ENCODE measurements at regions not wholly inside any gene's neighbourhood (a gene's known extent, or its start where the extent isn't known, plus 50 kb on each side); places are given as distances from the start of the nearest gene placed in this dataset.

DNA sequence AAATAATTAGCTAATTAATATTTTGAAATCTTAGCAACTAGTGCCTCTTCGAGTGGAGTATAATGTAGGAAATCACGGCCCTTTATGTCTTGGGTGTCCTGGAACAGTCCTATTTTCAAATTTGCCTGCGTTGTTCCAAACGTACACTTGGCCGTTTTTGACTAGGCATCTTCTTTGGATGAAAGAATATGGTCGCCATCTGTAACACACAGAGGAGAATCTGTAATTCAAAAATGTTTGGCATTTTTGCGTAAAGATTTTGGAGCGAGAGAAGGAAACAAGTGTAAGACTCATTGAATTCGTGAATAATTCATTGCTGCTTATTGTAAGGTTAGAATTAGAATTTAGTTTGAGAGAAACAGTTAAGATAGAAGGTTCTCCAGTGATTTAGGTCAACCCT lies 61.5 kb upstream of the CLCN4 start:
- H3K4me2 ChIP-seq, result no peak overlapping the region
- H3K9ac ChIP-seq, result no peak overlapping the region
- POLR2A ChIA-PET, result no interaction called here
- no peaks in the 10 kb centered on the region for H3K9me3 ChIP-seq
- no peak overlapping the region for H2AFZ ChIP-seq (ENCODE audit: low read depth)
- peaks cover 2 to 6% of the 10 kb centered on the region in 2 experiments for H3K36me3 ChIP-seq (replicated peaks in 1 of 2; ENCODE audit: control insufficient read depth in 1 of 2, insufficient read depth in 2 of 2, low read length in 1 of 2)
- H3K79me2 ChIP-seq (ENCODE audit: insufficient read depth), result no peaks in the 10 kb centered on the region
- no peak overlapping the region for H3K27ac ChIP-seq (ENCODE audit: low read depth in 2 of 2, low read length in 1 of 2)
- 68% methylated on average over 9 of the region's 9 CpGs for WGBS (ENCODE audit: low lambda C conversion rate)
- TF ChIP-seq TEAD4 (IDR thresholded peaks at IDR 0.05; ENCODE audit: borderline replicate concordance, insufficient read depth) (no peak), EP300 (IDR thresholded peaks at IDR 0.05; ENCODE audit: borderline replicate concordance in 1 of 2, low read depth in 1 of 2, low read length in 1 of 2) (no peak), CHD2 (IDR thresholded peaks at IDR 0.05; ENCODE audit: low read length, partially characterized antibody) (no peak), SMC3 (IDR thresholded peaks at IDR 0.05; ENCODE audit: low read depth, low read length) (no peak), NRF1 (IDR thresholded peaks at IDR 0.05; ENCODE audit: low read depth, low read length) (no peak), NFIC (IDR thresholded peaks at IDR 0.05; ENCODE audit: borderline replicate concordance) (no peak)
- TF ChIP-seq, protein P1, sequence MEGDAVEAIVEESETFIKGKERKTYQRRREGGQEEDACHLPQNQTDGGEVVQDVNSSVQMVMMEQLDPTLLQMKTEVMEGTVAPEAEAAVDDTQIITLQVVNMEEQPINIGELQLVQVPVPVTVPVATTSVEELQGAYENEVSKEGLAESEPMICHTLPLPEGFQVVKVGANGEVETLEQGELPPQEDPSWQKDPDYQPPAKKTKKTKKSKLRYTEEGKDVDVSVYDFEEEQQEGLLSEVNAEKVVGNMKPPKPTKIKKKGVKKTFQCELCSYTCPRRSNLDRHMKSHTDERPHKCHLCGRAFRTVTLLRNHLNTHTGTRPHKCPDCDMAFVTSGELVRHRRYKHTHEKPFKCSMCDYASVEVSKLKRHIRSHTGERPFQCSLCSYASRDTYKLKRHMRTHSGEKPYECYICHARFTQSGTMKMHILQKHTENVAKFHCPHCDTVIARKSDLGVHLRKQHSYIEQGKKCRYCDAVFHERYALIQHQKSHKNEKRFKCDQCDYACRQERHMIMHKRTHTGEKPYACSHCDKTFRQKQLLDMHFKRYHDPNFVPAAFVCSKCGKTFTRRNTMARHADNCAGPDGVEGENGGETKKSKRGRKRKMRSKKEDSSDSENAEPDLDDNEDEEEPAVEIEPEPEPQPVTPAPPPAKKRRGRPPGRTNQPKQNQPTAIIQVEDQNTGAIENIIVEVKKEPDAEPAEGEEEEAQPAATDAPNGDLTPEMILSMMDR (IDR thresholded peaks at IDR 0.05), result no peak
- TF ChIP-seq, protein P2, sequence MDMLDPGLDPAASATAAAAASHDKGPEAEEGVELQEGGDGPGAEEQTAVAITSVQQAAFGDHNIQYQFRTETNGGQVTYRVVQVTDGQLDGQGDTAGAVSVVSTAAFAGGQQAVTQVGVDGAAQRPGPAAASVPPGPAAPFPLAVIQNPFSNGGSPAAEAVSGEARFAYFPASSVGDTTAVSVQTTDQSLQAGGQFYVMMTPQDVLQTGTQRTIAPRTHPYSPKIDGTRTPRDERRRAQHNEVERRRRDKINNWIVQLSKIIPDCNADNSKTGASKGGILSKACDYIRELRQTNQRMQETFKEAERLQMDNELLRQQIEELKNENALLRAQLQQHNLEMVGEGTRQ (IDR thresholded peaks at IDR 0.05; ENCODE audit: borderline replicate concordance, low read depth, low read length), result no peak
- TF ChIP-seq, protein P3, sequence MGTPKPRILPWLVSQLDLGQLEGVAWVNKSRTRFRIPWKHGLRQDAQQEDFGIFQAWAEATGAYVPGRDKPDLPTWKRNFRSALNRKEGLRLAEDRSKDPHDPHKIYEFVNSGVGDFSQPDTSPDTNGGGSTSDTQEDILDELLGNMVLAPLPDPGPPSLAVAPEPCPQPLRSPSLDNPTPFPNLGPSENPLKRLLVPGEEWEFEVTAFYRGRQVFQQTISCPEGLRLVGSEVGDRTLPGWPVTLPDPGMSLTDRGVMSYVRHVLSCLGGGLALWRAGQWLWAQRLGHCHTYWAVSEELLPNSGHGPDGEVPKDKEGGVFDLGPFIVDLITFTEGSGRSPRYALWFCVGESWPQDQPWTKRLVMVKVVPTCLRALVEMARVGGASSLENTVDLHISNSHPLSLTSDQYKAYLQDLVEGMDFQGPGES (IDR thresholded peaks at IDR 0.05; ENCODE audit: low read depth, low read length), result no peak
- H3K9me2 ChIP-seq, result no peaks in the 10 kb centered on the region
- no peak overlapping the region for H3K4me3 ChIP-seq (ENCODE audit: low read depth in 2 of 2, low read length in 1 of 2)
- CTCF ChIA-PET, result interaction anchor here (2.2 kb wide), 1 partner anchor 24 kb away, joined by 6 read pairs; no protein-coding TSS in a partner anchor
- H3F3A ChIP-seq (replicated peaks; ENCODE audit: insufficient read depth), result no peaks in the 10 kb centered on the region
- H3K4me1 ChIP-seq (ENCODE audit: control insufficient read depth in 1 of 2, insufficient read depth in 2 of 2, low read depth in 1 of 2, low read length in 1 of 2), result no peaks in the 10 kb centered on the region
- H4K20me1 ChIP-seq (ENCODE audit: insufficient read depth), result no peaks in the 10 kb centered on the region
- H3K27me3 ChIP-seq (ENCODE audit: insufficient read depth), result no peaks in the 10 kb centered on the region; the same call in 1 of the 2 replicates
- DNase-seq, result no peak

DNA sequence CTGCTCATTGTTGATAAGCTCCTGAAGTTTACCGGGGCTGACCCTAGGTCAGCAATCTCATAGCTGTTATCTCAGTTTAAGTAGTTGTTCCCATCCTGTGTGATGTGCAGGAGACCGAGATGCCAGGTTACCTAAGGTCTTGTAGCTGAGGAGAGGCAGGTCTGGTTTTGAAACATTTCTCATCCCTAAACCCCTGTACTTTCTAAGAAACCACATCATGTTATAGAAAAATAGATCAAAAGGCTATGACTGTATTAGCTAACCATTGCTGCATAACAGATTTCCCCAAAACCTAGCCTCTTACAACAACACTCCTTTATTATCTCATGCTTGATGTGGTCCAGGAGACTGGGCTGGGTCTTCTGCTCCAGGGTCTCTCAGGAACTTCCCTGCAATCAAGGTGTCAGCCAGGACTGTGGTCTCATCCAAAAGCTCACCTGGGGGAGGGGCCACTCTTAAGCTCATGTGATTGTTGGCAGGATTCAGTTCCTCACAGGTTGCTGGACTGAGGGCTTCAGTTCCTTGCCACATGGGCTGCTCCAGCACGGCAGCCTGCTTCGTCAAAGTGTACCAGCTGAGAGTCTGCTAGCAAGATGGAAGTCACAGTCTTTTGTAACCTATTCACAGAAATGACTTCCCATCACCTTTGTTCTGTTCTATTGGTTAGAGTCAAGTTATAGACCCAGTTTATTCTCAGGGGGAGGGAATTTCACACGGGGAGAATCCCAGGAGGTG lies 60.9 kb upstream of the CLCN4 start:
- WGBS (ENCODE audit: low lambda C conversion rate), result 43% methylated on average over 5 of the region's 5 CpGs
- Histone ChIP-seq H3K79me2 (ENCODE audit: insufficient read depth) (no peaks in the 10 kb centered on the region), H4K20me1 (ENCODE audit: insufficient read depth) (no peaks in the 10 kb centered on the region), H2AFZ (ENCODE audit: low read depth) (no peak overlapping the region), H3K36me3 (replicated peaks in 1 of 2; ENCODE audit: control insufficient read depth in 1 of 2, insufficient read depth in 2 of 2, low read length in 1 of 2) (peaks cover 2 to 6% of the 10 kb centered on the region in 2 experiments), H3K27ac (ENCODE audit: low read depth in 2 of 2, low read length in 1 of 2) (no peak overlapping the region), H3K4me1 (ENCODE audit: control insufficient read depth in 1 of 2, insufficient read depth in 2 of 2, low read depth in 1 of 2, low read length in 1 of 2) (no peaks in the 10 kb centered on the region), H3K4me3 (ENCODE audit: low read depth in 2 of 2, low read length in 1 of 2) (no peak overlapping the region), H3F3A (replicated peaks; ENCODE audit: insufficient read depth) (no peaks in the 10 kb centered on the region), H3K9ac (no peak overlapping the region), H3K9me2 (no peaks in the 10 kb centered on the region), H3K9me3 (no peaks in the 10 kb centered on the region), H3K27me3 (ENCODE audit: insufficient read depth) (no peaks in the 10 kb centered on the region; the same call in 1 of the 2 replicates), H3K4me2 (no peak overlapping the region)
- POLR2A ChIA-PET, result no interaction called here
- DNase-seq, result no peak
- CTCF ChIA-PET, result interaction anchor here (0.6 to 2.2 kb wide), 3 partner anchors 23 to 253 kb away, joined by 4 to 6 read pairs (median 5); no protein-coding TSS in a partner anchor
- TF ChIP-seq GABPA (IDR thresholded peaks at IDR 0.05; ENCODE audit: low read depth) (no peak), EZH2phosphoT487 (IDR thresholded peaks at IDR 0.05; ENCODE audit: borderline replicate concordance, low read depth) (no peak), RFX5 (IDR thresholded peaks at IDR 0.05; ENCODE audit: low read length) (no peak), GATA2 (CRISPR knock-in tag; IDR thresholded peaks at IDR 0.05) (no peak), SIN3A (IDR thresholded peaks at IDR 0.05; ENCODE audit: borderline replicate concordance, low read depth, low read length) (no peak), TCF12 (IDR thresholded peaks at IDR 0.05) (no peak)
- TF ChIP-seq, protein P4, sequence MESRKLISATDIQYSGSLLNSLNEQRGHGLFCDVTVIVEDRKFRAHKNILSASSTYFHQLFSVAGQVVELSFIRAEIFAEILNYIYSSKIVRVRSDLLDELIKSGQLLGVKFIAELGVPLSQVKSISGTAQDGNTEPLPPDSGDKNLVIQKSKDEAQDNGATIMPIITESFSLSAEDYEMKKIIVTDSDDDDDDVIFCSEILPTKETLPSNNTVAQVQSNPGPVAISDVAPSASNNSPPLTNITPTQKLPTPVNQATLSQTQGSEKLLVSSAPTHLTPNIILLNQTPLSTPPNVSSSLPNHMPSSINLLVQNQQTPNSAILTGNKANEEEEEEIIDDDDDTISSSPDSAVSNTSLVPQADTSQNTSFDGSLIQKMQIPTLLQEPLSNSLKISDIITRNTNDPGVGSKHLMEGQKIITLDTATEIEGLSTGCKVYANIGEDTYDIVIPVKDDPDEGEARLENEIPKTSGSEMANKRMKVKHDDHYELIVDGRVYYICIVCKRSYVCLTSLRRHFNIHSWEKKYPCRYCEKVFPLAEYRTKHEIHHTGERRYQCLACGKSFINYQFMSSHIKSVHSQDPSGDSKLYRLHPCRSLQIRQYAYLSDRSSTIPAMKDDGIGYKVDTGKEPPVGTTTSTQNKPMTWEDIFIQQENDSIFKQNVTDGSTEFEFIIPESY (IDR thresholded peaks at IDR 0.05; ENCODE audit: borderline replicate concordance, low read depth), result no peak
- TF ChIP-seq, protein P2 (IDR thresholded peaks at IDR 0.05; ENCODE audit: borderline replicate concordance, low read depth, low read length), result no peak
- TF ChIP-seq, protein P5, sequence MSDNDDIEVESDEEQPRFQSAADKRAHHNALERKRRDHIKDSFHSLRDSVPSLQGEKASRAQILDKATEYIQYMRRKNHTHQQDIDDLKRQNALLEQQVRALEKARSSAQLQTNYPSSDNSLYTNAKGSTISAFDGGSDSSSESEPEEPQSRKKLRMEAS (IDR thresholded peaks at IDR 0.05; ENCODE audit: low read depth), result no peak
- TF ChIP-seq, protein P6, sequence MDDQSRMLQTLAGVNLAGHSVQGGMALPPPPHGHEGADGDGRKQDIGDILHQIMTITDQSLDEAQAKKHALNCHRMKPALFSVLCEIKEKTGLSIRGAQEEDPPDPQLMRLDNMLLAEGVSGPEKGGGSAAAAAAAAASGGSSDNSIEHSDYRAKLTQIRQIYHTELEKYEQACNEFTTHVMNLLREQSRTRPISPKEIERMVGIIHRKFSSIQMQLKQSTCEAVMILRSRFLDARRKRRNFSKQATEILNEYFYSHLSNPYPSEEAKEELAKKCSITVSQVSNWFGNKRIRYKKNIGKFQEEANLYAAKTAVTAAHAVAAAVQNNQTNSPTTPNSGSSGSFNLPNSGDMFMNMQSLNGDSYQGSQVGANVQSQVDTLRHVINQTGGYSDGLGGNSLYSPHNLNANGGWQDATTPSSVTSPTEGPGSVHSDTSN (IDR thresholded peaks at IDR 0.05), result no peak

Measured in SK-N-SH (cell line).